ENCODE measurements at regions not wholly inside any gene's neighbourhood (a gene's known extent, or its start where the extent isn't known, plus 50 kb on each side); places are given as distances from the start of the nearest gene placed in this dataset.

DNA sequence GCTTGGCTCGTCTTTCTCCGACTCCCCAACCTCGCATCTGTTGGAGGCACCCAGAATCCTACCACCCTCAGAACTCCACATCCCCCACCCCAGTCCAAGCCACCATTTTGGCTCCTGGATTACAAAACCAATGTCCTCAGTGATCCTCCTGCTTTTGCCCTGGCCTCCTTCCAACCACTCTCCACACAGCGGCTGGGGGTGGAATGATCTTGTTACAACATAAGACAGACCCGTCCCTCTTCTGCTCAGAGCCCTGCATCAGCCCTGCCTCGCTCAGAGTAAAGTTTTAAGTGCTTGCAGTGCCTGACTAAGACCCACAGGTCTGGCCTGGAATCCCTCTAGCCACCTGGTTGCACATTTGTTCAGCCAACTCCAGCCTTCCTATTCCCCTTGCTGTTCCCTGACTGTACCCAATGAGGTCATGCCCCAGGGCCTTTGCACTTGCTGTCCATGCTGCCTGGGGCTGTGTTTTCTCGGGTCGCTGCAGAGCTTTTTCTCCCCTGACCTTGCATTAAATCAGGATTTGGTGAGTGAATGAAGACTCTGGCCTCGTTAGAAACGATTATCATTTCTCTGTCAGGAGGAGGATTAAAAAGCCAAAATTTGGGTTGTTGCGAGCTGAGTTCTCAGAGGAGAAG lies 67.3 kb downstream of the IGF2 start:
- no peak for FAIRE-seq

More for the DNA sequence above, 67.3 kb downstream of the IGF2 start:
- WGBS (ENCODE audit: low lambda C conversion rate) = 49% methylated on average over 11 of the region's 11 CpGs
- ATAC-seq (no peak), DNase-seq (ENCODE audit: low spot score) (no peak)
- no peak overlapping the region for H3K4me2 ChIP-seq (ENCODE audit: low read depth, low read length)
- in situ Hi-C loops (cut with HindIII; ENCODE audit: extremely low pct_ligation_motif_present, low pct_unique_long_range_greater_than_20kb) (no loop called here), intact Hi-C loops (cut with micrococcal nuclease; ENCODE audit: unreplicated experiment) (no loop called here)
- TF ChIP-seq ASH2L (IDR thresholded peaks at IDR 0.05; ENCODE audit: insufficient read length, low read depth, low read length) = no peak
- TF ChIP-seq, protein P1, sequence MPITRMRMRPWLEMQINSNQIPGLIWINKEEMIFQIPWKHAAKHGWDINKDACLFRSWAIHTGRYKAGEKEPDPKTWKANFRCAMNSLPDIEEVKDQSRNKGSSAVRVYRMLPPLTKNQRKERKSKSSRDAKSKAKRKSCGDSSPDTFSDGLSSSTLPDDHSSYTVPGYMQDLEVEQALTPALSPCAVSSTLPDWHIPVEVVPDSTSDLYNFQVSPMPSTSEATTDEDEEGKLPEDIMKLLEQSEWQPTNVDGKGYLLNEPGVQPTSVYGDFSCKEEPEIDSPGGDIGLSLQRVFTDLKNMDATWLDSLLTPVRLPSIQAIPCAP (CRISPR knock-in tag; IDR thresholded peaks at IDR 0.05; ENCODE audit: low read depth) = no peak
- TF ChIP-seq ZNF33B (CRISPR knock-in tag; IDR thresholded peaks at IDR 0.05) = no peak
- TF ChIP-seq, protein P2, sequence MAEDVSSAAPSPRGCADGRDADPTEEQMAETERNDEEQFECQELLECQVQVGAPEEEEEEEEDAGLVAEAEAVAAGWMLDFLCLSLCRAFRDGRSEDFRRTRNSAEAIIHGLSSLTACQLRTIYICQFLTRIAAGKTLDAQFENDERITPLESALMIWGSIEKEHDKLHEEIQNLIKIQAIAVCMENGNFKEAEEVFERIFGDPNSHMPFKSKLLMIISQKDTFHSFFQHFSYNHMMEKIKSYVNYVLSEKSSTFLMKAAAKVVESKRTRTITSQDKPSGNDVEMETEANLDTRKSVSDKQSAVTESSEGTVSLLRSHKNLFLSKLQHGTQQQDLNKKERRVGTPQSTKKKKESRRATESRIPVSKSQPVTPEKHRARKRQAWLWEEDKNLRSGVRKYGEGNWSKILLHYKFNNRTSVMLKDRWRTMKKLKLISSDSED (CRISPR knock-in tag; IDR thresholded peaks at IDR 0.05) = no peak
- TF ChIP-seq ZNF816 (CRISPR knock-in tag; IDR thresholded peaks at IDR 0.05; ENCODE audit: borderline replicate concordance) = no peak
- H3K9me3 ChIP-seq (ENCODE audit: low read length) = no peaks in the 10 kb centered on the region
- ChIA-PET CTCF (ENCODE audit: low intra/inter-chr PET ratio, low total read pairs) (no interaction called here), POLR2A (no interaction called here)
- H3K27ac ChIP-seq (ENCODE audit: extremely low read length, insufficient read depth, low read length) = no peak overlapping the region
- BruUV-seq (replicated peaks) = no TSS peak
- H3K4me3 ChIP-seq (replicated peaks in 1 of 3; ENCODE audit: insufficient read depth in 1 of 3, low read depth in 2 of 3, low read length in 3 of 3) = no peak overlapping the region
- no peak overlapping the region for H2AFZ ChIP-seq (ENCODE audit: low read length)
- no peaks in the 10 kb centered on the region for H3K79me2 ChIP-seq (ENCODE audit: insufficient read depth, low read length)
- H3K9ac ChIP-seq (ENCODE audit: insufficient read depth, low read depth, low read length) = no peak overlapping the region
- no peaks in the 10 kb centered on the region for H4K20me1 ChIP-seq (ENCODE audit: insufficient read depth, low read length)
- H3K36me3 ChIP-seq (replicated peaks in 1 of 2; ENCODE audit: control insufficient read depth in 1 of 2, insufficient read depth in 2 of 2, low read length in 2 of 2) = no peaks in the 10 kb centered on the region
- peaks cover 3 to 12% of the 10 kb centered on the region in 2 experiments; a peak in 4 of 5 replicates for H3K27me3 ChIP-seq (ENCODE audit: control insufficient read depth in 1 of 2, insufficient read depth in 2 of 2, low read length in 2 of 2)
- peaks cover 22% of the 10 kb centered on the region; the same call in 1 of the 2 replicates for H3K4me1 ChIP-seq (ENCODE audit: insufficient read depth, low read length)
